ENCODE measurements at regions not wholly inside any gene's neighbourhood (a gene's known extent, or its start where the extent isn't known, plus 50 kb on each side); places are given as distances from the start of the nearest gene placed in this dataset.
"Not testable (repeated sequence)": the region's sequence is repeated elsewhere in the genome, so short reads cannot be mapped to it uniquely, and the experiment has no call there.

- not testable (repeated sequence) for TF ChIP-seq POLR2A, CTCF (IDR thresholded peaks at IDR 0.05)
Measured at GRCh38 chr5:96171973-96172372, 210.3 kb upstream of the ELL2 start.
